Stimulated activated CD4-positive, alpha-beta T cell treated with anti-CD3 and anti-CD28 coated beads, Interleukin-15, amount 100 ng/mL, for 48 hours (primary cell): ENCODE measurements at regions not wholly inside any gene's neighbourhood (a gene's known extent, or its start where the extent isn't known, plus 50 kb on each side); places are given as distances from the start of the nearest gene placed in this dataset.

Experiments
- DNase-seq, 2 donors: peaks; one replicate each; pipeline ENCODE4 v3.0.0-alpha.2; 2020; ENCODE audit warnings: low read depth in 2 of 2

- DNase-seq = no peak
Observed at GRCh38 chr20:22652681-22653588, 68.6 kb upstream of the FOXA2 start.

- no peak for DNase-seq
Observed at GRCh38 chr20:22653658-22654642, 69.6 kb upstream of the FOXA2 start.

GRCh38 chr20:22663528-22664025 is 79.2 kb upstream of the FOXA2 start:
- no peak for DNase-seq

- DNase-seq = no peak
Observed at GRCh38 chr20:22667198-22667597, 82.8 kb upstream of the FOXA2 start.

- no peak for DNase-seq
Observed at GRCh38 chr20:22672191-22672590, 87.8 kb upstream of the FOXA2 start.

GRCh38 chr20:22673467-22673866 is 89.1 kb upstream of the FOXA2 start:
- no peak for DNase-seq

- DNase-seq = no peak
Observed at GRCh38 chr20:22675341-22675740, 91.0 kb upstream of the FOXA2 start.

- no peak for DNase-seq
Observed at GRCh38 chr20:22678678-22679077, 94.3 kb upstream of the FOXA2 start.

GRCh38 chr20:22679197-22679596 is 94.8 kb upstream of the FOXA2 start:
- DNase-seq = no peak

- DNase-seq = no peak
Observed at GRCh38 chr20:22680031-22680740, 95.8 kb upstream of the FOXA2 start.

GRCh38 chr20:22681591-22682248 is 97.3 kb upstream of the FOXA2 start:
- no peak for DNase-seq

GRCh38 chr20:22682381-22682780 is 98.0 kb upstream of the FOXA2 start:
- DNase-seq = no peak

GRCh38 chr20:22684072-22684762 is 99.8 kb upstream of the FOXA2 start:
- DNase-seq = peak in 1 of 2 donors; percentile 4

GRCh38 chr20:22684763-22685443 is 100.5 kb upstream of the FOXA2 start:
- no peak for DNase-seq

- no peak for DNase-seq
Observed at GRCh38 chr20:22686097-22686496, 101.7 kb upstream of the FOXA2 start.

GRCh38 chr20:22687676-22688349 is 103.4 kb upstream of the FOXA2 start:
- DNase-seq = no peak

- DNase-seq = no peak
Observed at GRCh38 chr20:22688485-22688884, 104.1 kb upstream of the FOXA2 start.

GRCh38 chr20:22689266-22689665 is 104.9 kb upstream of the FOXA2 start:
- DNase-seq = no peak

- no peak for DNase-seq
Observed at GRCh38 chr20:22690000-22690399, 105.6 kb upstream of the FOXA2 start.
